Astrocyte (in vitro differentiated cells and primary cell): ENCODE measurements at regions not wholly inside any gene's neighbourhood (a gene's known extent, or its start where the extent isn't known, plus 50 kb on each side); places are given as distances from the start of the nearest gene placed in this dataset.

ENCODE experiments used
- EZH2 ChIP-seq: IDR thresholded peaks from 2 replicates; pipeline ENCODE4 v1.6.1; 2012; ENCODE audit warnings: mild to moderate bottlenecking, low read length, inconsistent platforms; ENCODE audit not compliant: insufficient read depth
- TF ChIP-seq, protein P1 (sequence below): IDR thresholded peaks from 2 replicates; pipeline ENCODE4 v1.5.1; 2011; ENCODE audit warnings: low read depth, mild to moderate bottlenecking, inconsistent platforms, low read length, moderate library complexity; ENCODE audit not compliant: insufficient read depth

DNA sequence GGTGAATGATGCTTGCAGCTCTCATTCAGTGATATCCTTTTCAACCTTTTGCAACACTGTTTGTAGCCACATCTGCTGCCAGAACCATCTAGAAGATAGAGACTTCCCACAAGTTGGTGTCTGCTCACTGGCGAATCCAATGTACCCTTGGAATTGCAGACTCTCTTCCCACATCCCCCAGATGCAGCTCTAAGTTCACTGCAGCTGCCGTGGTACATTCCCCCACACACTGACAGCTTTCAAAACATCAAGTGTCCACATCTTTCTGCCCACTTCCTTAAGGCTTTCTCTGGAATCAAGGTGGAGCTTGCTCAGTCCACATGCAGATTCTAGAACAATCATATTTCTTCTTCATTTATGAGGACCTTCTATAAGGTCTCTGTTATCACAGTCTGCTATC, 99.2 kb downstream of the PLPPR4 start:
- TF ChIP-seq, protein P1, sequence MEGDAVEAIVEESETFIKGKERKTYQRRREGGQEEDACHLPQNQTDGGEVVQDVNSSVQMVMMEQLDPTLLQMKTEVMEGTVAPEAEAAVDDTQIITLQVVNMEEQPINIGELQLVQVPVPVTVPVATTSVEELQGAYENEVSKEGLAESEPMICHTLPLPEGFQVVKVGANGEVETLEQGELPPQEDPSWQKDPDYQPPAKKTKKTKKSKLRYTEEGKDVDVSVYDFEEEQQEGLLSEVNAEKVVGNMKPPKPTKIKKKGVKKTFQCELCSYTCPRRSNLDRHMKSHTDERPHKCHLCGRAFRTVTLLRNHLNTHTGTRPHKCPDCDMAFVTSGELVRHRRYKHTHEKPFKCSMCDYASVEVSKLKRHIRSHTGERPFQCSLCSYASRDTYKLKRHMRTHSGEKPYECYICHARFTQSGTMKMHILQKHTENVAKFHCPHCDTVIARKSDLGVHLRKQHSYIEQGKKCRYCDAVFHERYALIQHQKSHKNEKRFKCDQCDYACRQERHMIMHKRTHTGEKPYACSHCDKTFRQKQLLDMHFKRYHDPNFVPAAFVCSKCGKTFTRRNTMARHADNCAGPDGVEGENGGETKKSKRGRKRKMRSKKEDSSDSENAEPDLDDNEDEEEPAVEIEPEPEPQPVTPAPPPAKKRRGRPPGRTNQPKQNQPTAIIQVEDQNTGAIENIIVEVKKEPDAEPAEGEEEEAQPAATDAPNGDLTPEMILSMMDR: no peak
- TF ChIP-seq EZH2: no peak
